Mesothelial cell of epicardium (in vitro differentiated cells): ENCODE measurements at regions not wholly inside any gene's neighbourhood (a gene's known extent, or its start where the extent isn't known, plus 50 kb on each side); places are given as distances from the start of the nearest gene placed in this dataset.

ENCODE experiments used
- DNase-seq, 2 experiments: peaks; one replicate each; pipeline ENCODE4 v3.0.0; 2021; ENCODE audit warnings: low spot score in 2 of 2; ENCODE audit not compliant: unreplicated experiment in 2 of 2
- H3K27ac Mint-ChIP-seq: 2 replicates; pipeline ENCODE4 v1.8.0; 2021; ENCODE audit warnings: mixed read lengths
- H3K27me3 Mint-ChIP-seq: 2 replicates; pipeline ENCODE4 v1.8.0; 2021; ENCODE audit warnings: low read depth, mixed read lengths
- H3K36me3 Mint-ChIP-seq: 2 replicates; pipeline ENCODE4 v1.8.0; 2021; ENCODE audit warnings: mixed read lengths
- H3K4me1 Mint-ChIP-seq: 2 replicates; pipeline ENCODE4 v1.8.0; 2021; ENCODE audit warnings: mixed read lengths
- H3K4me3 Mint-ChIP-seq: 2 replicates; pipeline ENCODE4 v1.8.0; 2021; ENCODE audit warnings: mild to moderate bottlenecking, moderate library complexity, mixed read lengths
- H3K9me3 Mint-ChIP-seq: 2 replicates; pipeline ENCODE4 v1.8.0; 2021; ENCODE audit warnings: mixed read lengths
- TF ChIP-seq, protein P1 (sequence below): fragments of 200-600 bp; sonication (generic); IDR thresholded peaks from one replicate; pipeline ENCODE4 v1.5.0; 2021; ENCODE audit warnings: antibody characterized with exemption; ENCODE audit not compliant: unreplicated experiment

DNA sequence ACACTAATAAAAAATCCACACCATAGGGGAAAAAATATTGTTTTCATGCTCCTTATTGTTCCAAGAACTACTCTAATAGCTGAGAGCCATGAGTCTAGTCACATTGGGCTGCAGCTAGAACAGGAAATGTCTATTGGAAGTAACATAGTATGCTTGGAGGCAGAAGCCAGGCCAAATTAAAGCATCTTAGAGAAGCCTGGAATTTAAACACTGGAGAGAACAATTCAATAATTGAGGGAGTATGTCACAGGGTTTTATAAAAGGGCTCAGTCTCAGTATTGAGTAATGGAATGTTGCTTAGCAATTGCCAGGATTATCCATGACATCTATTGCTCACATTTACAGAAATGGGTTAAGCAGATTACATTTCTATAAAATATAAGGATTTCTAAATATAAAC is 471.3 kb downstream of the LMO4 start:
- Mint-ChIP-seq H3K36me3 (no peaks in the 10 kb centered on the region), H3K9me3 (peaks cover 7% of the 10 kb centered on the region), H3K4me3 (no peak overlapping the region)

DNA sequence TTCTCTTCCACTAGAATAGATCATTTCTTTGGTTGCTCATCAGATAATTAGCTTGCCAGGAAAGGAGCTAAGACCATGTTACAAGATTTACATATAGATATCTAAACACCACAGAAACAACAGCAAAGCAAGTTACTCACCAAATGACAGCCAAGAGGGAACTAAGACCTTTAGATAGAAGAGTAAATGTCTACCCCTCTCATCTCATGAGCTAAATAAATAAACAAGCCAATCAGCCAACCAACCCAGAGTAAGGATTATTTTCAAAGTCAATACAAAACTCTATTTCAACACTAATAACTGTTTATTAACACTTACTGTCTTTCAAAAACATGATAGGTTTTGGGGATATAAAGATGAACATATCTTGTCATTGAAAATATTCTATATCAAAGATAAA is 474.7 kb downstream of the LMO4 start:
- H3K4me1 Mint-ChIP-seq: peaks cover 31% of the 10 kb centered on the region
- H3K36me3 Mint-ChIP-seq: no peaks in the 10 kb centered on the region
- peaks cover 7% of the 10 kb centered on the region for H3K9me3 Mint-ChIP-seq
- TF ChIP-seq, protein P1, sequence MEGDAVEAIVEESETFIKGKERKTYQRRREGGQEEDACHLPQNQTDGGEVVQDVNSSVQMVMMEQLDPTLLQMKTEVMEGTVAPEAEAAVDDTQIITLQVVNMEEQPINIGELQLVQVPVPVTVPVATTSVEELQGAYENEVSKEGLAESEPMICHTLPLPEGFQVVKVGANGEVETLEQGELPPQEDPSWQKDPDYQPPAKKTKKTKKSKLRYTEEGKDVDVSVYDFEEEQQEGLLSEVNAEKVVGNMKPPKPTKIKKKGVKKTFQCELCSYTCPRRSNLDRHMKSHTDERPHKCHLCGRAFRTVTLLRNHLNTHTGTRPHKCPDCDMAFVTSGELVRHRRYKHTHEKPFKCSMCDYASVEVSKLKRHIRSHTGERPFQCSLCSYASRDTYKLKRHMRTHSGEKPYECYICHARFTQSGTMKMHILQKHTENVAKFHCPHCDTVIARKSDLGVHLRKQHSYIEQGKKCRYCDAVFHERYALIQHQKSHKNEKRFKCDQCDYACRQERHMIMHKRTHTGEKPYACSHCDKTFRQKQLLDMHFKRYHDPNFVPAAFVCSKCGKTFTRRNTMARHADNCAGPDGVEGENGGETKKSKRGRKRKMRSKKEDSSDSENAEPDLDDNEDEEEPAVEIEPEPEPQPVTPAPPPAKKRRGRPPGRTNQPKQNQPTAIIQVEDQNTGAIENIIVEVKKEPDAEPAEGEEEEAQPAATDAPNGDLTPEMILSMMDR: no peak
- no peaks in the 10 kb centered on the region for H3K27me3 Mint-ChIP-seq
- H3K4me3 Mint-ChIP-seq: no peak overlapping the region
- DNase-seq: no peak
- no peak overlapping the region for H3K27ac Mint-ChIP-seq

More for the DNA sequence above, 471.3 kb downstream of the LMO4 start:
- no peak for DNase-seq
- no peaks in the 10 kb centered on the region for H3K27me3 Mint-ChIP-seq
- H3K4me1 Mint-ChIP-seq: peaks cover 31% of the 10 kb centered on the region
- TF ChIP-seq, protein P1: no peak
- no peak overlapping the region for H3K27ac Mint-ChIP-seq

DNA sequence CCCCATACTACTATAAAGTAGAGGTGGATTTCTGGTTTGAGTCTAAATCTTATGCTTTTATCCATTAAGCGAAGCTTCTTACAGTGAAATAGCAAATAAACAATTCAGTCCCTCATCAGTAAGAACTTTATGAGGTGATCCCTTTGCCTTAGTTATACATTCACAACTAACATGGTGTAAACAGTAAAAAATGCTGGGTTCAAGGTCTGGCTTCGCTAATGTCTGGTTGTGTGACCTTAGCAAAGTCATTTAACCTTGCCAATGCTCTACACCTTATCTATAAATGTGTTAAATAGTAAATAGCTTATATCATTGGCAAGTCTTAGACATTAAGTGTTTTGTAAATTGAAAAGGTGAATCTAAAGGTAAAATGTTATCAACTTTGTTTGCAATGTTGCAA is 475.4 kb downstream of the LMO4 start:
- Mint-ChIP-seq H3K36me3 (no peaks in the 10 kb centered on the region), H3K4me3 (no peak overlapping the region), H3K27me3 (no peaks in the 10 kb centered on the region), H3K27ac (no peak overlapping the region), H3K9me3 (peaks cover 12% of the 10 kb centered on the region), H3K4me1 (peaks cover 36% of the 10 kb centered on the region)
- no peak for DNase-seq
- TF ChIP-seq, protein P1: no peak

DNA sequence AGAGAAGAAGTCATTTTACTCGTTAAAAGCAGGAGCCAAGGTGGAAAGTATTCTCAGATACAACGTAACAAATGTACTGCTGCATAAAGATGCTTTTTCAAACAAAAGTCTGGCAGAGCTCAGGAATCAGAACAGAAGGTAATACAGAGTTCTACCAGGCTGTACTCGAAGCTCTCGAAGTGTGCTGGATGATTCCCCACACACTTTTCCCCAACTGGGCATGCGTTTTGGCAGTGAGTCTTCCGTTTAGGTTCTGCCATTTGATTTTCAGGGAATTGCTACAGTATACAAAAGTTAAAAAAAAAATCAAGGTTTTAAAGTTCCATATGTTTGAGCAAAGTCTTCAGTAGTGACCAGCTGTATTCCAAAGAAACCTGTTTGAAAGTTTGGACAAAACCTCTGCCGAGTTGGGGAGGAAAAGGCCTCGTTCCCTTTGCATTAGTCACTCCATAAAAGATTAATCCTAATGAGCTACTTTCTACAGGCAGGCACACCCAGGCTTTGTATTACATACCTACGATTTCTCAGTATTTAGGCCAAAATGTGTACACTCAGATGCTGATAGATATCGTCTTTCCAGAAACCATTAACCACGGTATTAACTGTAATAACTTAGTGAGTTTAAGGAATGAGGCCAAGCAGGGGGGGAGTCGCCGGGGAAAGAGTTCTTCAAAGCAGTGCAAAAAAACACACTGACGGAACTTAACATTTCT is 477.1 kb downstream of the LMO4 start:
- peak overlapping the region; percentile 28 for H3K4me3 Mint-ChIP-seq
- peaks cover 6% of the 10 kb centered on the region for H3K9me3 Mint-ChIP-seq
- H3K27ac Mint-ChIP-seq: peak overlapping the region; percentile 93
- H3K4me1 Mint-ChIP-seq: peaks cover 45% of the 10 kb centered on the region
- TF ChIP-seq, protein P1: no peak
- H3K27me3 Mint-ChIP-seq: no peaks in the 10 kb centered on the region
- H3K36me3 Mint-ChIP-seq: no peaks in the 10 kb centered on the region
- peak; percentile 33 to 49 for DNase-seq

DNA sequence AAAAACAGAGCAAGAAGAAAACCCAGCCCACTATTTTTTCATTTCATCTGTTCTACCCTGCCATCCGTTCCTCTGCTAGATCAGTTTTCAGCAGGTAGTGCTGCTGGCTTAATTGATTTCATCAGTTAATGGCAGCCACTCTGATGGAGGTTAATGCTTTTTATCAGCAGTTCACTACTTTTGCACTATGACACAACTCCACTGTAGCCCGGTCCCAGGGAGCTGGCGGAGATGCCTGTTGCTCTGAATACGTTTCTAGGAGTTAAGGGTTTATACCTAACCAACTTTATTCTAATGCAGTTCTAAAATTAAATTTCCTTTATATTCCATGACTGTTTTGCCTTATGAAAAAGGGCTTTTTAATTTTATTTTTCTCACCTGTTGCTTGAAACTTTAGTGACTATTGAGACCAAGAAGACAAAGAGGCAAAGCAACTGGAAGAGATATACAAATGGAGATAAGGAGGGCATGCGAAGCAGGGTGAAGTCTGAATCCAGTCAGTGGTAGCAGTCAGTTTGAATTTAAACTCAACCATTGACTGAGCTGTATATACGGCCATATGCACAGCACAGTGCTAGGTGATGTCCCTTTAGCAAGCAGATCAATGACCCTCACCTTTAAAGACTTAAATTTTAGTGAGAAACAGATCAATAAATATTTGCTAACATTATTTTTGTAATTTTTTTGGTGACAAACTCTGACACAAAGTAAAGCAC is 477.9 kb downstream of the LMO4 start:
- Mint-ChIP-seq H3K27ac (peak overlapping the region; percentile 93), H3K27me3 (no peaks in the 10 kb centered on the region), H3K36me3 (no peaks in the 10 kb centered on the region), H3K4me3 (peak overlapping the region; percentile 28), H3K9me3 (peaks cover 5% of the 10 kb centered on the region), H3K4me1 (peaks cover 50% of the 10 kb centered on the region)
- DNase-seq: no peak
- TF ChIP-seq, protein P1: no peak
